ENCODE measurements at regions not wholly inside any gene's neighbourhood (a gene's known extent, or its start where the extent isn't known, plus 50 kb on each side); places are given as distances from the start of the nearest gene placed in this dataset.

DNA sequence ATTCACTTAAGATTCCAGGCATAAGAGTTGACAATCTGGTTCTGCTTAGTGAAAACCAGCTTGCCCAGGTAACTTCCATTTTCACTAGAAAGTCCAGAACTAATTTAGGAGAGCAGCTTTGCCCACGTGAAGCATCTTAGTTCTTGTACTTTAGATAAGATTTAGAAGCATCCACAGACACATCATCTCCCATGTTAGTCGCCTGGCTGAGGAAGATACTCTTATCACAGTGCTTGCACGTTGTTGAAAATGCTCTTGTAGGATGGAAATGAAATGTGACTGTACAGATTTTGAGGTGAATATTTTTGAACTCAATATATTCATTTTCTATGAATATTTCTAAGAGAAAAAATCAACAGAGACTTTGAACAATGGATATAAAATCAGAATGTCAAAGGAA, 159.7 kb downstream of the SOCS6 start:
- TF ChIP-seq EZH2 (optimal IDR thresholded peaks at IDR 0.05; ENCODE audit: low read depth, low read length): no peak
- TF ChIP-seq, protein P1, sequence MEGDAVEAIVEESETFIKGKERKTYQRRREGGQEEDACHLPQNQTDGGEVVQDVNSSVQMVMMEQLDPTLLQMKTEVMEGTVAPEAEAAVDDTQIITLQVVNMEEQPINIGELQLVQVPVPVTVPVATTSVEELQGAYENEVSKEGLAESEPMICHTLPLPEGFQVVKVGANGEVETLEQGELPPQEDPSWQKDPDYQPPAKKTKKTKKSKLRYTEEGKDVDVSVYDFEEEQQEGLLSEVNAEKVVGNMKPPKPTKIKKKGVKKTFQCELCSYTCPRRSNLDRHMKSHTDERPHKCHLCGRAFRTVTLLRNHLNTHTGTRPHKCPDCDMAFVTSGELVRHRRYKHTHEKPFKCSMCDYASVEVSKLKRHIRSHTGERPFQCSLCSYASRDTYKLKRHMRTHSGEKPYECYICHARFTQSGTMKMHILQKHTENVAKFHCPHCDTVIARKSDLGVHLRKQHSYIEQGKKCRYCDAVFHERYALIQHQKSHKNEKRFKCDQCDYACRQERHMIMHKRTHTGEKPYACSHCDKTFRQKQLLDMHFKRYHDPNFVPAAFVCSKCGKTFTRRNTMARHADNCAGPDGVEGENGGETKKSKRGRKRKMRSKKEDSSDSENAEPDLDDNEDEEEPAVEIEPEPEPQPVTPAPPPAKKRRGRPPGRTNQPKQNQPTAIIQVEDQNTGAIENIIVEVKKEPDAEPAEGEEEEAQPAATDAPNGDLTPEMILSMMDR (IDR thresholded peaks at IDR 0.05; ENCODE audit: low read length): no peak
- no peak for TF ChIP-seq EZH2phosphoT487 (IDR thresholded peaks at IDR 0.05; ENCODE audit: low read length)
